DMS114 treated with DMSO at 0.1 percent for 48 hours (cell line): ENCODE measurements at regions not wholly inside any gene's neighbourhood (a gene's known extent, or its start where the extent isn't known, plus 50 kb on each side); places are given as distances from the start of the nearest gene placed in this dataset.

Source experiments
- DNase-seq: peaks from one replicate; lab custom pipeline; 2025; ENCODE audit not compliant: unreplicated experiment; lab: John Stamatoyannopoulos, UW

DNA sequence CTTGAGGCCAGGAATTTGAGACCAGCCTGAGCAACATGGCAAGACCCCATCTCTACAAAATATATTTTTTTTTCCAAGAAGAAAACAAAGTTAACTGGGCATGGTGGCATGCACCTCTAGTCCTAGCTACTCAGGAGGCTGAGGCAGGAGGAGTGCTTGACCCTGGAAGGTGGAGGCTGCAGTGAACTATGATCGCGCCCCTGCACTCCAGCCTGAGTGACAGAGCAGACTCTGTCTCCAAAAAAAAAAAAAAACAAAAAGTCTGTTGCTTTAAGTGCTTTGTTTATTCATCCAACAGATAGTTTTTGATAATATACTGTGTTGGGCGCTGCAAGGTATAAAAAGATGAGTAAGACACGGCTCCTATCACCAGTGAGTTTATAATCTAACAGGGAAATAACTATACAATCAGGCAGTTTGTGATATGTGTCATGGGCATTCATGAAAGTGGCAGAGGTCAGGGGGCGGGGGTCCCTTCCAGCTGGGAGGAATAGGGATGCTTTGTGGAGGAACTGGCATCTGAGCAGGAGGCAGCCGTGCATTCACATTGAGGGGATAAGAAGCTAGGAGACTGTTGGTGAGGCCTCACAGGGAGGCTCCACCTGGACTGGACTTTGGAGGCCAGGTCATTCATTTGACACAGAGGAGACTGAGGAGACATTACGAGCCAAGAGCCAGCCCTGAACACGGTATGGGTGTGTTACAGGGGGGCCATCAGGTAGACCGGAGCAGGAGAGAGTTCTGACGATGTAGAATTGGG is 67.3 kb upstream of the ERRFI1 start:
- DNase-seq, result no peak

DNA sequence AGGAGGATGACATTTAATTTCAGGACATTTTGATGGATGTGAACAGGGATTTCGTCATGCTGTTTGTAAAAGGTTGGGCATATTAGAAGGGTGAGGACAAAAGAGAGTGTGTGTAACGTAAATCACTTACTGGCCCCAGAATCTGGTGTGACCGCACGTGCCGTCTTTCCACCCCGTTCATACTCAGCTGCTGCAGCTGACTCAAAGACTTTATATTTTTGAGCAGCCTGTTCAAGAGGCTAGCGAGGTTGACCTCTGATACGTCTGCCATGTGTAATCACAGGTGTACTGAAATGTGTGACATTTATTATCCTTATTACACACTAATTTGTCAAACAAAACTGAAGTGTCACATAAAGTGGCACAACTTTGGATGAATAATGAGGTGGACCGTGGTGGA is 66.5 kb upstream of the ERRFI1 start:
- DNase-seq, result no peak

DNA sequence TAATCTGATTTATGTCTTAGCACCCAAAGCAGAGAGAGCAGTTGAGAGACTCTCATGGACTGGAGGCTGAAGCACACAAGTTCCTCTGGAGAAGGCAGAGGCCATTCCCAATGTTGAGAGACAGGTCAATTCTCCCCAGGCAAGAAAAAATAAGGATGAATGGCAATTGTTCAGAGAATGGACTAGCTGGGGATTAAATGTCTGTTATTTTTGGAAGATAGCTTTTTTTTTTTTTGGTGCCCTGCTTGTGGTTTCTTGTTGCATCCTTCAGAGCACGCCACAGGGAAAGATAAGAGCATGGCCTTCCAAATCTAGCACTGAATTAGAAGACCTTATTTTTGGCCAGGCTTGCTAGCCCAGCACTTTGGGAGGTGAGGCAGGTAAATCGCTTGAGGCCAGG is 65.6 kb upstream of the ERRFI1 start:
- DNase-seq, result no peak

DNA sequence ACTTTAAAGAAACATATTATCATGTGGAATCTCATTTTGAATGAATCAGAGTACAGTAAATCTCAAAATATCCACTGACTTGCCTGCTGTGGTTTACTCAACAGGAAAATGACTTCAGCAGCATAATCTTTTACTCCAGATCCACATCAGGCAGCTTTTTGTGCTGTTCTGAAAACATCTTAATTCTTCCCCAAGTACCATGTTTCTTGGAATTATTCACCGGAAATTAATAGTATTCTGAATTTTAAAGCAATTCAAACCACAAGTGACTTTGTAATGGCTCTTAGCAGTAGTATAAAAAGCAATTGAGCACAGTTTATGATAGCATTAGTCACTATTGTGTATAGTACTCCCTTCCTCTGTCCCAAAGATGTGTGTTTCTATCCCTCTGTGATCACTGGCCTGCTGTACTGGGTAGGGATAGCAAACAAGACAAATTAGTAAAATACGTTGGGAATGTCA is 64.2 kb upstream of the ERRFI1 start:
- no peak for DNase-seq

DNA sequence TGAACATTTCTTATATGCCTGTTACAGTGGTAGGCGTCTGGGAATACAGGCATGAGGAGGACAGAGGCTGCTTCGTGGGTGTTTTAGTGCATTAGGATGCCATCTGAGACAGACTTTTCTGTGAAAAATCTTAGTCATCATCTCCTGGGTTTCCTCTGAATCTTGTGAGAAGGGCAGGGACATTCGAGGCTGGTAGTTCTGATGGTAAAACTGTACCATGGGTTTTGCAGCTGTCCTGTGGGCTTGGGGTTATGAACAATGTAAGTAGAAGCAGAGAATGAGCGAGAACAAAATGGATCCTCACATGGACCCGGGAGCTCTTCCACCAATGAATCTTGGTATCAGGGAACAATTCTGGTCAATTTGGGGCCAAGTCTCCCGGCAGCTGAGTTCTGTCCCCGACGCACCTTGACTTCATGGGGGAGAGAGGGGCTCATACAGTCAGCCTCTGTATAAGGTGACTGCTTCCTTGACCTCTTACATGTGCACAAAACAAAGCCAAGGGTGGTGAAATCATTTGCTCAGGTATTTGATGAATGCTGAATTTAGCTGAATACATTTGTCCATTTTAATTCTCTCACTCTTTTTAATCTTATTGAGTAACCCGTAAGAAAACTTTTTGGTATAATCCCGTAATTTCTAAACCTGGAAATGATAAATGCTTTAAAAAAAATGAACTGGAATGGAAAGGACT is 63.6 kb upstream of the ERRFI1 start:
- DNase-seq, result no peak

DNA sequence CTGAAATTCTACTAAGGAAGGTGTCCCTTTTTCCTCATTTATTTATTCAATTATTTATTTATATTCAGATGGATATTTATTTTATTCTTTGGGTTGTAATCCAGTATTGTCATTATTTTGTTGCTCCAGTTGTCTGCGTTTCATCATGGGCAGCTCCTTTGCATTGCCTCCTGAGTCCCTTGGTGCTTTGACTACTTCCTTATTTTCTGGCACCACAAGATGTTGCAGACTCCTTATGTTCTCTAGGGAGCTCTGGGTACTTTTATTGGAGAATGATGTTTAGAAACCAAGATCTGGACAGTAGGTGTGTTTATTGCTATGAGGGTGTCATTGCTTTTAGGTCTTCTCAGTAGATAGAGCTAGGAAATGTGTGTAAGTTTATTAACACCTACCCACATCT is 59.9 kb upstream of the ERRFI1 start:
- DNase-seq, result no peak

DNA sequence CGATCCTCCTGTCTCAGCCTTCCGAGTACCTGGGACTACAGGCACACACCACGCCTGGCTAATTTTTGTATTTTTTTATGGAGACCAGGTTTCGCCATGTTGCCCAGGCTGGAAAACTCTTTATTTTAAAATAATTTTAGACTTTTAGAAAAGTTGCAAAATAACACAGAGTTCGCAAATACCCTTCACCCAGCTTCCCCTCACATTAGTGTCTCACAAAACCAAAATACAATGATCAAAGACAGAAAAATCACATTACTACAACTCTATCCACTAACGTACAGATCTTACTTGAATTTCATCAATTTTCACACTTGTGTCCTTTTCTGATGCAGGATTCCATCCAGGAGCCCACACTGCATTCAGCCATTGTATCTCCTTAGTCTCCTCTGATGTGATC is 58.8 kb upstream of the ERRFI1 start:
- no peak for DNase-seq

DNA sequence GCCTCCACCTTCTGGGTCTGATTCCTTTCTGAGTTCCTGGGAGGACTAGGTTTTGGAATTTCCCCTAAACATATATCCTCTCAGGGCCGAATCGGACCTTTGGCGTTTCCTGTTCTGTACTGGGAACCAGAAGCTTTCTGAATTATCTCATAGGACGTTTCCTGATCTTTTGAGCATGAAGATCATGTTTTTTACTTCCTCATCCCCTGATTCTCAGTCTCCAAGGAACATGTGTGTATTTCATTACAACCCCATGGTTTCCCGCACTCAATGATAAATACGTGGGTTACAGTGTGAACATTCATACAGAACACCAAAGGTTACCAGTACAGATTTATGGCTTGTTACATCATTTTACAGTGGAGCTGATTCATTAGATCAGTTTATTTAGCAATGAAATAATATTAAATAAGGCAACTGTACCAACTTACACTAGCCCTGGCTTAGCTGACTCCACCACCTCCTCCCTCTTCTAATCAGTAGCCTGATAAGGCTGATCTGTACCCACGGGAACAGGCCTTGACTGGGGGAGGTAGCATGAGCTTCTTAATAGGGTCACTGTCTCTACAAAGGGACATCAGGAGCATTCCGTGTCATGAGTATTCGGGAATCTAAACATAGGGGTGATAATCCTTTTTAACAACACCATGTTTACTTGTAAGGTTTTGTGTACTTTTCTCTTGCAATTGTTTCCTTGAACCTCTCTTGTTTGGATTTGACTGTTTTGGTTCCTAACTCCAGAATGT is 57.8 kb upstream of the ERRFI1 start:
- DNase-seq, result no peak

DNA sequence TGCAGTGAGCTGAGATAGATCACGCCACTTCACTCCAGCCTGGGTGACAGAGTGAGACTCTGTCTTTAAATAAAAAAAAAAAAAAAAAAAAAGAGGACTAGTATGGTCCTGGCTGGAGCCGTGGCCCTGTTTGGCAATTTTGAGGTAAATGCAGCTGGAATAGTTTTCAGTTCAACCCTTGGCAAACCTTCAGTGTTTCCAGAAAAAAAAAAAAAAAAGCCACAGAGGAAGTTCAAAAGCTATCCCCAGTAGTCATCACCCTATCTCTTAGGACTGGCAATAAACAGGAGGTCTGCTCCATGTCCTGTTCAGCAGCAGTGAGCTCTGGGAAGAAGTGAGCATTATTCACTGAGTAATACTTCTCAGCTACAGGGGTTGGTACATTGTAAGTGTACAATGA is 56.8 kb upstream of the ERRFI1 start:
- no peak for DNase-seq

DNA sequence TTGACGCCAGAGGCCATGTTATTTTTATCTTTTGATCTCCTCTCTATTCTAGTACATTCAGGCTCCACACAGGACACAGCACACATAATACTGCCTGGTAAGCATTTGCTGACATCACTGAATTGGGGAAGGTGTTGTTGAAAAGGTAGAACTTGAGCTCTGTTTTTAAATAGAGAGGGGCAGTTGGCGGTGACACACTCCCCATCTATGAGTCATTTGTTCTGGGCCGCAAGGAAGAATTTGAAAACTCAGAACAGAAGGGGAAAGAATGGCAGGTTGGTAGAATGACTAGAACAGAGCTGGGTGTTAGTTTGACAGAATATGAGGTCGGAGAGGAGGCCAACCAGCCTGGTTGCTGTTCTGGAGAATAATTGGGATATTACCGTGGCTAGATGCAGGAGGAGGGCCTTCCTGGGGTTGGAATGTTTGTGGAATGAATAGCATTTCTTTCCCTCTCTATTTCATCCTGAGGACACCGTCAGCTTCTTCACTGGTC is 52.1 kb upstream of the ERRFI1 start:
- DNase-seq, result no peak

DNA sequence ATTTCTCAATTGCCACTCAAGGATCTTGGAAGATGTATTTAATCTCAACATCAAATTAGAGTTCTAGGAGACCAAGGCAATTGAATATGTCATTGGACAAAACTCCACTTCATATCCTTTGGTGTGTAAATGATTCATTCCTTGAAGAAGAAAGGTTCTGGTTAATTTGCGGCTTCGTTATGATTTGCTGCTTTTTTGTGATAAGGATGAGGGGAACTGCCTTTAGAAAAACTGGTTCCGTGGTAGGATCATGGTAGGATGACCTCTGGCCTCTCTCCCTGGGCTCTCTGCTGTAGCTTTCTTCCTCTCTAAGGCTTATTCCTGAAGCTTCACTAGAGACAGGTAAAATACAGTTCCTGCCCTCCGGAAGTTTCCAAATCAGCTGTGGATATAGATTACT is 51.5 kb upstream of the ERRFI1 start:
- no peak for DNase-seq

DNA sequence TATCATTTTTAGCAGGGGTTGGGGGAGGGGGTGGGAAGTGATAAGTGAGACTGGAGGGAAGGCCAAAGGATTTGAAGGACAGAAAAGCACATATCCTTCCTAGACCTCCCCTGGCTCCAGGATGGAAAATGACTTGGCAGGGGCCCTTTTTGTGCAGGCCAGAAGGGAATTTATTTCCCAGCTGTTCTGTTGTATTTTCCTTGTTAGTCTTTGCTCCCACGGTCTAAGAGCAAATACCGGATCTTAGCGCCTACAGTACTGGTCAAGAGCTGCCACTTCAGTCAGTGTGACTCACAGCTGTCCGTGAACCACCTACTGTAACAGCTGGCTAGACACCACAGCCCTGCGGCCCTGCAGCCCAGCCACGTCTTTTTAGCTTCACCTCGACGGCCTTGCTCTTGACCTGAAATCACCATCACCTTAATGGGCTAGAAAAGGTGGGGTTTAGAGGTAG is 51.0 kb upstream of the ERRFI1 start:
- no peak for DNase-seq

DNA sequence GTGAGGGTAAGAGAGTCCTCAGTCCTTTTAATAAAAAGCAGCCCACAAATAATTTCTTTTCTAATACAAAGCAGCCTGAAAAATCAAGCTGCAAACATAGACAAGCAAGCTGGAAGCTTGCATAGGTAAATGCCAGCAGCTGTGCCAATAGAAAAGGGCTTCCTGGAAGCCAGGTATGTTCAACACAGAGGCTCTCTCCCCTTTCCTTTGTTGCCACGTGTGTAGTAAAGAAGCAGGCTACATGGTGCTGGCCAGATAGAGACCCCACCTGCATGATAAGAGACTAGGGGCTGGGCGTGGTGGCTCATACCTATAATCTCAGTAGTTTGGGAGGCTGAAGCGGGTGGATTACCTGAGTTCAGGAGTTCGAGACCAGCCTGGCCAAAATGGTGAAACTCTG is 50.1 kb upstream of the ERRFI1 start:
- DNase-seq, result no peak
